GM23338 (cell line): ENCODE measurements at regions not wholly inside any gene's neighbourhood (a gene's known extent, or its start where the extent isn't known, plus 50 kb on each side); places are given as distances from the start of the nearest gene placed in this dataset.

ENCODE experiments used
- ATAC-seq: fragments of 200-7000 bp; cut with Tn5 transposase; 3 replicates; pipeline ENCODE4 v1.9.1; 2020
- DNase-seq: peaks from one replicate; pipeline ENCODE4 v3.0.0-alpha.2; 2015; ENCODE audit warnings: low spot score
- H2AFZ ChIP-seq: fragments of 200-600 bp; sonication (generic); 2 replicates; pipeline ENCODE4 v1.8.0; 2016; ENCODE audit warnings: antibody characterized with exemption, mild to moderate bottlenecking, moderate library complexity
- H3F3A ChIP-seq: fragments of 200-600 bp; sonication (generic); replicated peaks from 2 replicates; pipeline ENCODE4 v1.8.0; 2017; ENCODE audit warnings: antibody characterized with exemption, mixed run types, low read depth
- H3K27ac ChIP-seq: fragments of 200-600 bp; sonication (generic); 2 replicates; pipeline ENCODE4 v1.6.1; 2016; ENCODE audit warnings: low read depth
- H3K27me3 ChIP-seq: fragments of 200-600 bp; sonication (generic); 2 replicates; pipeline ENCODE4 v1.8.0; 2016; ENCODE audit warnings: mild to moderate bottlenecking, mixed run types, moderate library complexity; ENCODE audit not compliant: insufficient read depth
- H3K36me3 ChIP-seq: fragments of 200-600 bp; sonication (generic); 2 replicates; pipeline ENCODE4 v1.8.0; 2016; ENCODE audit warnings: mild to moderate bottlenecking; ENCODE audit not compliant: insufficient read depth
- H3K4me1 ChIP-seq: fragments of 200-600 bp; sonication (generic); 2 replicates; pipeline ENCODE4 v1.8.0; 2016; ENCODE audit warnings: mild to moderate bottlenecking, moderate library complexity; ENCODE audit not compliant: insufficient read depth
- H3K4me2 ChIP-seq: fragments of 200-600 bp; sonication (generic); 2 replicates; pipeline ENCODE4 v1.7.1; 2017; ENCODE audit warnings: mixed run types
- H3K4me3 ChIP-seq: fragments of 200-600 bp; sonication (generic); 2 replicates; pipeline ENCODE4 v1.6.1; 2016; ENCODE audit warnings: mixed run types
- H3K79me2 ChIP-seq: fragments of 200-600 bp; sonication (generic); replicated peaks from 2 replicates; pipeline ENCODE4 v1.8.0; 2017; ENCODE audit warnings: mild to moderate bottlenecking; ENCODE audit not compliant: insufficient read depth
- H3K9me2 ChIP-seq: fragments of 200-600 bp; sonication (generic); 2 replicates; pipeline ENCODE4 v1.8.0; 2017; ENCODE audit not compliant: insufficient read depth
- H4K20me1 ChIP-seq: fragments of 200-600 bp; sonication (generic); replicated peaks from 2 replicates; pipeline ENCODE4 v1.8.0; 2017; ENCODE audit warnings: mild to moderate bottlenecking; ENCODE audit not compliant: insufficient read depth
- H3K27ac Mint-ChIP-seq: 2 replicates; pipeline ENCODE4 v1.8.0; 2020; ENCODE audit warnings: inconsistent platforms, mild to moderate bottlenecking, moderate library complexity, mixed read lengths
- H3K27me3 Mint-ChIP-seq: 3 replicates; pipeline ENCODE4 v1.8.0; 2022; ENCODE audit warnings: low read depth, mild to moderate bottlenecking, moderate library complexity, mixed read lengths, inconsistent platforms; ENCODE audit not compliant: insufficient read depth, poor library complexity
- H3K36me3 Mint-ChIP-seq: 3 replicates; pipeline ENCODE4 v1.8.0; 2021; ENCODE audit warnings: low read depth, mild to moderate bottlenecking, inconsistent platforms, moderate library complexity, mixed read lengths
- H3K4me1 Mint-ChIP-seq: 3 replicates; pipeline ENCODE4 v1.8.0; 2020; ENCODE audit warnings: mild to moderate bottlenecking, inconsistent platforms, mixed read lengths
- H3K4me3 Mint-ChIP-seq: 3 replicates; pipeline ENCODE4 v1.8.0; 2021; ENCODE audit warnings: moderate library complexity, mild to moderate bottlenecking, inconsistent platforms, mixed read lengths
- H3K9me3 Mint-ChIP-seq: 3 replicates; pipeline ENCODE4 v1.8.0; 2020; ENCODE audit warnings: moderate library complexity, mild to moderate bottlenecking, inconsistent platforms, mixed read lengths
- CREB1 ChIP-seq: fragments of 250-450 bp; sonication (Bioruptor Pico); IDR thresholded peaks from 2 replicates; pipeline ENCODE4 v1.5.0; 2020; ENCODE audit warnings: low read depth, mild to moderate bottlenecking, moderate library complexity
- CTCF ChIP-seq, 2 experiments: fragments of 200-600 bp in 1 of 2; sonication (generic) in 1 of 2; conservative IDR thresholded peaks; 2 replicates each; pipeline versions ENCODE4 v1.5.1 to v1.6.1; 2016 to 2017; ENCODE audit warnings: antibody characterized with exemption in 2 of 2, low read depth in 2 of 2, mild to moderate bottlenecking in 2 of 2, moderate library complexity in 1 of 2
- ETS1 ChIP-seq: IDR thresholded peaks from 2 replicates; pipeline ENCODE4 v1.6.1; 2016; ENCODE audit warnings: antibody characterized with exemption
- EZH2 ChIP-seq: fragments of 200-600 bp; sonication (generic); IDR thresholded peaks from one replicate; pipeline ENCODE4 v1.8.0; 2017; ENCODE audit warnings: antibody characterized with exemption, mild to moderate bottlenecking, low read depth; ENCODE audit not compliant: unreplicated experiment
- EZH2phosphoT487 ChIP-seq: fragments of 200-600 bp; sonication (generic); IDR thresholded peaks from one replicate; pipeline ENCODE4 v1.8.1; 2018; ENCODE audit warnings: antibody characterized with exemption; ENCODE audit not compliant: unreplicated experiment
- JUNB ChIP-seq: IDR thresholded peaks from one replicate; pipeline ENCODE4 v1.6.1; 2016; ENCODE audit warnings: antibody characterized with exemption; ENCODE audit not compliant: unreplicated experiment
- NANOG ChIP-seq: IDR thresholded peaks from 2 replicates; pipeline ENCODE4 v1.6.1; 2016; ENCODE audit warnings: antibody characterized with exemption, borderline replicate concordance
- POLR2AphosphoS5 ChIP-seq: IDR thresholded peaks from 2 replicates; pipeline ENCODE4 v1.6.1; 2016; ENCODE audit warnings: antibody characterized with exemption, low read depth
- REST ChIP-seq: IDR thresholded peaks from one replicate; pipeline ENCODE4 v1.6.1; 2018; ENCODE audit warnings: antibody characterized with exemption; ENCODE audit not compliant: unreplicated experiment
- STAT1 ChIP-seq: IDR thresholded peaks from one replicate; pipeline ENCODE4 v1.6.1; 2016; ENCODE audit warnings: antibody characterized with exemption; ENCODE audit not compliant: unreplicated experiment
- ZNF114 ChIP-seq: fragments of 250-450 bp; sonication (Bioruptor Pico); IDR thresholded peaks from 2 replicates; pipeline ENCODE4 v1.5.0; 2020; ENCODE audit warnings: mild to moderate bottlenecking, moderate library complexity
- ZNF331 ChIP-seq: fragments of 250-450 bp; sonication (Bioruptor Pico); IDR thresholded peaks from 2 replicates; pipeline ENCODE4 v1.5.0; 2020; ENCODE audit warnings: low read depth, mild to moderate bottlenecking, moderate library complexity
- ZNF462 ChIP-seq: fragments of 250-450 bp; sonication (Bioruptor Pico); IDR thresholded peaks from 2 replicates; pipeline ENCODE4 v1.5.0; 2020; ENCODE audit warnings: mild to moderate bottlenecking, moderate library complexity

- no peaks in the 10 kb centered on the region for H3K36me3 ChIP-seq
- TF ChIP-seq CTCF (conservative IDR thresholded peaks at IDR 0.05; ENCODE audit: low read depth in 2 of 2): no peak
- TF ChIP-seq CREB1 (CRISPR knock-in tag): no peak
- TF ChIP-seq EZH2: no peak
- TF ChIP-seq ZNF462 (CRISPR knock-in tag): no peak
- no peak for TF ChIP-seq ZNF331 (CRISPR knock-in tag)
- no peak for TF ChIP-seq REST
- no peak for TF ChIP-seq EZH2phosphoT487
- TF ChIP-seq NANOG: no peak
- no peak for TF ChIP-seq ETS1
- TF ChIP-seq POLR2AphosphoS5: no peak
- TF ChIP-seq STAT1: no peak
- no peak for TF ChIP-seq ZNF114 (CRISPR knock-in tag)
- no peak for TF ChIP-seq JUNB
- no peak overlapping the region for H3K27ac ChIP-seq
Observed at GRCh38 chr7:15016315-15016667, 113.7 kb upstream of the DGKB start.

More at GRCh38 chr7:15016315-15016667, 113.7 kb upstream of the DGKB start:
- peaks cover 19% of the 10 kb centered on the region for H3K4me1 ChIP-seq
- DNase-seq (no peak), ATAC-seq (no peak)
- Mint-ChIP-seq H3K27me3 (no peaks in the 10 kb centered on the region), H3K36me3 (peaks cover 17% of the 10 kb centered on the region; the same call in 2 of the 3 replicates), H3K9me3 (no peaks in the 10 kb centered on the region; the same call in 2 of the 3 replicates), H3K27ac (peak overlapping the region; percentile 78; the same call in 1 of the 2 replicates), H3K4me3 (no peak overlapping the region), H3K4me1 (peaks cover 27% of the 10 kb centered on the region)
- H3K27me3 ChIP-seq: no peaks in the 10 kb centered on the region
- H3F3A ChIP-seq: no peaks in the 10 kb centered on the region
- no peaks in the 10 kb centered on the region for H4K20me1 ChIP-seq
- H3K4me3 ChIP-seq: no peak overlapping the region
- H3K4me2 ChIP-seq: no peak overlapping the region
- no peaks in the 10 kb centered on the region for H3K79me2 ChIP-seq
- no peak overlapping the region for H2AFZ ChIP-seq
- H3K9me2 ChIP-seq: 0 out of 2 replicates have a peak, but pooled peaks cover 3% of the 10 kb centered on the region
